ENCODE measurements at regions not wholly inside any gene's neighbourhood (a gene's known extent, or its start where the extent isn't known, plus 50 kb on each side); places are given as distances from the start of the nearest gene placed in this dataset.

DNA sequence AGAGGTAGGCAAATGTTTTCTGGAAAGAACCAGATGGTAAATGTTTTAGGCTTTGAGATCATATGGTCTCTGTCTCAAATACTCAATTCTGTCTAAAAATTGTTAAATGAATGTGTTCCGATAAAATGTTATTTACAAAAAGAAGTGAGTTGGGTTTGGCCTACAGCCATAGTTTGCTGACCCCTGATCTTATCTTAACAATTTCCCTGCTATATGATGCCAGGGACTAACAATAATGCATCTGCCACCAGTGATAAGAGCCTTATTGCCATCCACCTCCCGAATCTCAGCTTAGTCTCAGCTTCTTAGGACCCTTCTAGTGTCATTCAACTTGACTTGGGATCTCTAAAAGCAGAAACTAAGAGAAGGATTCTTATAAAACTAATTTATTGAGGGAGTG is 208.5 kb upstream of the ADGRL2 start:
- TF ChIP-seq, protein P1, sequence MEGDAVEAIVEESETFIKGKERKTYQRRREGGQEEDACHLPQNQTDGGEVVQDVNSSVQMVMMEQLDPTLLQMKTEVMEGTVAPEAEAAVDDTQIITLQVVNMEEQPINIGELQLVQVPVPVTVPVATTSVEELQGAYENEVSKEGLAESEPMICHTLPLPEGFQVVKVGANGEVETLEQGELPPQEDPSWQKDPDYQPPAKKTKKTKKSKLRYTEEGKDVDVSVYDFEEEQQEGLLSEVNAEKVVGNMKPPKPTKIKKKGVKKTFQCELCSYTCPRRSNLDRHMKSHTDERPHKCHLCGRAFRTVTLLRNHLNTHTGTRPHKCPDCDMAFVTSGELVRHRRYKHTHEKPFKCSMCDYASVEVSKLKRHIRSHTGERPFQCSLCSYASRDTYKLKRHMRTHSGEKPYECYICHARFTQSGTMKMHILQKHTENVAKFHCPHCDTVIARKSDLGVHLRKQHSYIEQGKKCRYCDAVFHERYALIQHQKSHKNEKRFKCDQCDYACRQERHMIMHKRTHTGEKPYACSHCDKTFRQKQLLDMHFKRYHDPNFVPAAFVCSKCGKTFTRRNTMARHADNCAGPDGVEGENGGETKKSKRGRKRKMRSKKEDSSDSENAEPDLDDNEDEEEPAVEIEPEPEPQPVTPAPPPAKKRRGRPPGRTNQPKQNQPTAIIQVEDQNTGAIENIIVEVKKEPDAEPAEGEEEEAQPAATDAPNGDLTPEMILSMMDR (conservative IDR thresholded peaks at IDR 0.05; ENCODE audit: low read depth, low read length) = no peak
- no peak for DNase-seq (ENCODE audit: low read depth)
- no peak overlapping the region for H3K4me3 ChIP-seq (ENCODE audit: low read length)

DNA sequence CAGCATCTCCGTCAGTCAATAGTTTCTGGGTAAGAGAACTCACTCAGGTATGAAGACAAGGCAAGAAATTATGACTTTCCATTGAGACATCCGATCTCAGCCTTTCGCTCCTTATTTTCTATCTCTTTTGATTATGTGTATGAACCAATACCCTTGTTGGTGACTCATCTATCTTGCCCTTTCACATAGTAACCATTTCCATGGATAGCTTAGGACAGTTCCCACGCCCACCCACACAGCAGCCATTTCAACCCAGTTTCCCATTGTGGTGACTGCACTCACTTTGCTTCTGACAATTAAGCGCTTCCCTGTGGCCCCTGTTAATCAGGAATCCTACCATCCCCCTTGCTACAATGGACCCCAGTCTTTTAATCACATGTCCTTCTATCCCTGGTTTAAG is 210.6 kb upstream of the ADGRL2 start:
- TF ChIP-seq, protein P1 (conservative IDR thresholded peaks at IDR 0.05; ENCODE audit: low read depth, low read length) = no peak

DNA sequence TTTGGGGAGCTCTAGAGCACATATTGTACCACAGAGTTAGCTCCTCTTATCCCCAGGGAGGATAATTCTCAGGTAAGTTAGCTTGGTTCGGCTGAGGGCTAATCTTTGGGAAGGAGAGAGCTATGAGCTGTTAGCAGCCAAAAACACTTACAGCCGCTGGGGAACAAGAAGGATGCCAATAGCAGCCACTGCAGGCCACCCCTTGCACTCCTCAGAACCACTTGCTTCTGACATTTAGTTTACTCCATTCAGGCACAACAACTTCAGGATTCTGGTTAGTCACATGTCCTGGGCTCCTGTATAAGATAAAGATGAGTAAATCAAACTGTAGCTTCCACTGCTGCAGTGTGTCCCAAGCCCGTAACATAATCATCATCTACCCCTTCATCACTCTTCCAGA is 212.6 kb upstream of the ADGRL2 start:
- no peak for DNase-seq (ENCODE audit: low read depth)
- H3K4me3 ChIP-seq (ENCODE audit: low read length) = no peak overlapping the region
- TF ChIP-seq, protein P1 (conservative IDR thresholded peaks at IDR 0.05; ENCODE audit: low read depth, low read length) = no peak

More for the DNA sequence above, 210.6 kb upstream of the ADGRL2 start:
- no peak overlapping the region for H3K4me3 ChIP-seq (ENCODE audit: low read length)
- DNase-seq (ENCODE audit: low read depth) = no peak

DNA sequence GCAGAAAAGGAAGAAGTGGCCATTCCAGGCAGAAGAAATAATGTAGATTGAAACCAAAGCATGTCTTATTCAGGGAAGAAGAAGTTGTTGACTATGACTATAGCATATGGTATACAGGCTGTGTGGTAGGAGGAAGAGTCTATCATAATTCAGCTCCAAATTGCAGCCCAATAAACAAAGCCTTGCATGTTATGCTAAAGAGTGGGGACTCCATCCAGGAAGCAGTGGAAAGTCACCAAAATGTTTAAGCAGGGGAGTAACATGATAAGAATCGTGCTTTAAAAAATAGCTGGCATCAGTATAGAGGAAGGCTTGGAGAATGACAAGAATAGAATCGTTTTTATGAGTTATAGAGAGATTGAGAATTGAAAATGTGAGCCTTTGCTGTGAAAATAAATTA is 213.3 kb upstream of the ADGRL2 start:
- no peak overlapping the region for H3K4me3 ChIP-seq (ENCODE audit: low read length)
- DNase-seq (ENCODE audit: low read depth) = no peak
- TF ChIP-seq, protein P1 (conservative IDR thresholded peaks at IDR 0.05; ENCODE audit: low read depth, low read length) = no peak

DNA sequence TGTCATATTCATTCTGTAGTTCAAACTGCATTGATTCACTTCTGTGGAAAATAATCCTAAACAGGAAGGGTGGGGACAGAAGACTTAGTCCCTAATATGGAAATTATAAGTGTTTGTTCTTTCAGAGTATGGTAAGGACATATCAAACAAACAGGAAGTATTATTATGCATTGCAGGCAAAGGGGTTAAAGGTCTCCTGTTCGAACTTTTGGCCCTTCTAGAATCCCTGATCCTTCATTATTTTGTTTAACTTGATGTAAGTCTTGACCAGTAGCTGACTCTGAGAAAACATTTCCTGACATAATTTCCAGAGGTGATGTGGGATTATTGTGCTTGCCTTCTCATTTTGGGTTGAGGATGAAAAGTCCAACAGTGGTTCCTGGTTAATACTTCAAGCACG is 215.4 kb upstream of the ADGRL2 start:
- no peak for DNase-seq (ENCODE audit: low read depth)
- TF ChIP-seq, protein P1 (conservative IDR thresholded peaks at IDR 0.05; ENCODE audit: low read depth, low read length) = no peak
- H3K4me3 ChIP-seq (ENCODE audit: low read length) = no peak overlapping the region

DNA sequence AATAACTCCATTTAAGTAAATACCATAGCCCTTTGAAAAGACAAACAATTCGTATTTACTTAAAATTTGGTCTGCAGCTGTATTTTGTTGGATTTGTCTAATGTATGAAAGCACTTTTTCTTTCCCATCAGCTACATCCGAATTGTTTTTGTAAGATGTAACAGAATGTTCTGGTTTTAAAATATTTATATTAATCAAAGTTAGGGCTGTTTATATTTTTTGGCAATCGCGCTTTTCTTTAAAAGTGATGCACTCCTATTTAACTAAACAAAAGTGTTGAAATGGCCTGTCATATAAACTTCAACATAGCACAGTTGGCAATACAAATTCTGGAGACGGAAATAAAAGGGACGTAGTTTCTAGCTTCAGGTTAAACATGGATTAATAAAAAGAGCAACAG is 216.3 kb upstream of the ADGRL2 start:
- DNase-seq (ENCODE audit: low read depth) = no peak
- H3K4me3 ChIP-seq (ENCODE audit: low read length) = no peak overlapping the region
- TF ChIP-seq, protein P1 (conservative IDR thresholded peaks at IDR 0.05; ENCODE audit: low read depth, low read length) = no peak

DNA sequence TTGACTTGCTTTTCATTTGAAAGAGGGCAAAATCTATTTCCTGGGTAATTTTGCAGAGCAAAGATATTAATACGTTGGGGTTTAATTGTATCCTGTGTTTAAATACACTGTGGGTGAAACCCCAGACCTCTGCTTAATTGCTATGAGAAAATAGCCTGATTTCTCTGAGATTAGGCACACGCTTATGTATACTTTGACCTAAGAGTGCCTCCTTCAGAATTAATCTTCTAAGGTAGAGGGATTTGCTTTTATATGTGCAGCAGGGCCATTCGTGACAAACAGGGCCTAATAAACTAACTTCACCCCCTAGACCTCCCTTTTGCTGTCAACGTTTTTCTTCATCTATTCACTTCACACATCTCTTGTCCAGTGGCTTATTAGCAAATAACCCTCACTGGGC is 216.9 kb upstream of the ADGRL2 start:
- no peak for DNase-seq (ENCODE audit: low read depth)
- H3K4me3 ChIP-seq (ENCODE audit: low read length) = no peak overlapping the region

More for the DNA sequence above, 216.9 kb upstream of the ADGRL2 start:
- TF ChIP-seq, protein P1 (conservative IDR thresholded peaks at IDR 0.05; ENCODE audit: low read depth, low read length) = no peak
